GM12878 (cell line): ENCODE measurements at regions not wholly inside any gene's neighbourhood (a gene's known extent, or its start where the extent isn't known, plus 50 kb on each side); places are given as distances from the start of the nearest gene placed in this dataset.

ENCODE experiments used
- ATAC-seq: fragments of 200-7000 bp; cut with Tn5 transposase; 3 replicates; pipeline ENCODE4 v1.9.1; 2020; ENCODE audit warnings: mild to moderate bottlenecking, moderate library complexity
- BruUV-seq: library from RNA; stranded (reverse); fragments of 400-500 nt; replicated peaks from 2 replicates; lab custom pipeline; 2021; lab: Mats Ljungman, UMichigan
- CTCF ChIA-PET: fragments of 300-600 bp; sonication (Branson Sonifier 250); formaldehyde crosslinking; extraction: SDS; loops from one replicate; lab custom pipeline; 2021; ENCODE audit warnings: inconsistent platforms; lab: Yijun Ruan, JAX
- POLR2A ChIA-PET: fragments of 350-600 bp; formaldehyde crosslinking; extraction: SDS; loops from one replicate; lab custom pipeline; 2021; ENCODE audit warnings: inconsistent platforms; lab: Charles Lee
- RAD21 ChIA-PET: fragments of 300-600 bp; sonication (Branson Sonifier 250); formaldehyde crosslinking; loops from one replicate; lab custom pipeline; 2023; ENCODE audit warnings: antibody characterized with exemption; ENCODE audit not compliant: unreplicated experiment; lab: Charles Lee
- SMC1A ChIA-PET: fragments of 300-600 bp; sonication (Branson Sonifier 250); formaldehyde crosslinking; loops from one replicate; lab custom pipeline; 2023; ENCODE audit not compliant: unreplicated experiment, uncharacterized antibody; lab: Charles Lee
- DNase-seq: peaks from one replicate; pipeline ENCODE4 v3.0.0-alpha.2; 2011; ENCODE audit warnings: low read depth, low spot score
- FAIRE-seq: peaks from 3 replicates; lab custom pipeline; 2011; peaks lifted over from hg19 to GRCh38; lab: Jason Lieb, UNC
- H2AFZ ChIP-seq: 2 replicates; pipeline ENCODE4 v1.6.0; 2011; ENCODE audit warnings: low read depth, low read length, control low read depth; ENCODE audit not compliant: control insufficient read depth
- H3K27ac ChIP-seq: 2 replicates; pipeline ENCODE4 v1.5.1; 2011; ENCODE audit warnings: control low read depth; ENCODE audit not compliant: control insufficient read depth, insufficient read depth
- H3K27me3 ChIP-seq, 2 experiments: replicated peaks in 1 of 2; 2 replicates each; pipeline versions ENCODE4 v1.6.0 to v1.6.1; 2011; ENCODE audit warnings: low read length in 1 of 2; ENCODE audit not compliant: control insufficient read depth in 2 of 2, insufficient read depth in 2 of 2
- H3K36me3 ChIP-seq, 2 experiments: 2 replicates each; pipeline ENCODE4 v1.5.1; 2011; ENCODE audit warnings: low read length in 1 of 2; ENCODE audit not compliant: control insufficient read depth in 2 of 2, insufficient read depth in 2 of 2
- H3K4me1 ChIP-seq: 2 replicates; pipeline ENCODE4 v1.6.1; 2011; ENCODE audit warnings: mild to moderate bottlenecking, low read length, moderate library complexity, mixed read lengths; ENCODE audit not compliant: control insufficient read depth, insufficient read depth
- H3K4me2 ChIP-seq: 2 replicates; pipeline ENCODE4 v1.6.0; 2011; ENCODE audit warnings: control low read depth; ENCODE audit not compliant: control insufficient read depth, insufficient read depth
- H3K4me3 ChIP-seq: fragments of 200-600 bp; sonication (generic); 2 replicates; pipeline ENCODE4 v1.5.1; 2016
- H3K79me2 ChIP-seq: 2 replicates; pipeline ENCODE4 v1.6.0; 2011; ENCODE audit warnings: low read length; ENCODE audit not compliant: control insufficient read depth, insufficient read depth
- H3K9ac ChIP-seq: 2 replicates; pipeline ENCODE4 v1.8.0; 2011; ENCODE audit warnings: low read length, control low read depth, mixed read lengths; ENCODE audit not compliant: control insufficient read depth, insufficient read depth
- H3K9me3 ChIP-seq: replicated peaks from 3 replicates; pipeline ENCODE4 v1.5.1; 2011; ENCODE audit warnings: mild to moderate bottlenecking, low read length; ENCODE audit not compliant: control insufficient read depth, insufficient read depth
- H4K20me1 ChIP-seq: 2 replicates; pipeline ENCODE4 v1.6.0; 2011; ENCODE audit not compliant: control insufficient read depth, insufficient read depth
- ASH2L ChIP-seq: fragments of 300-600, 200-600 bp; sonication (generic); IDR thresholded peaks from 2 replicates; pipeline ENCODE4 v1.6.1; 2017; ENCODE audit warnings: low read depth, mild to moderate bottlenecking, borderline replicate concordance
- CEBPB ChIP-seq, 2 experiments: fragments of 150-350 bp in 1 of 2; IDR thresholded peaks; 2 replicates each; pipeline ENCODE4 v1.6.1; 2012 to 2014; ENCODE audit warnings: low read depth in 2 of 2, low read length in 2 of 2, borderline replicate concordance in 1 of 2, inconsistent platforms in 1 of 2
- EGR1 ChIP-seq, 2 experiments: IDR thresholded peaks; 1 replicate in 1 of 2; 2 replicates in 1 of 2; pipeline ENCODE4 v1.6.1; 2011 to 2012; ENCODE audit warnings: low read depth in 2 of 2, low read length in 2 of 2, borderline replicate concordance in 1 of 2, mild to moderate bottlenecking in 1 of 2, moderate library complexity in 1 of 2
- ESRRA ChIP-seq: IDR thresholded peaks from 2 replicates; pipeline ENCODE4 v1.6.1; 2012; ENCODE audit warnings: mild to moderate bottlenecking, low read length, improper control_type of control experiment
- NFIC ChIP-seq: IDR thresholded peaks from 2 replicates; pipeline ENCODE4 v1.6.1; 2012; ENCODE audit warnings: low read depth, mild to moderate bottlenecking, inconsistent platforms, low read length, moderate library complexity
- NFYB ChIP-seq: IDR thresholded peaks from 2 replicates; pipeline ENCODE4 v1.6.1; 2011; ENCODE audit warnings: low read depth, mild to moderate bottlenecking, low read length, improper control_type of control experiment, moderate library complexity; ENCODE audit not compliant: insufficient read depth
- NR2C1 ChIP-seq: fragments of 450-650 bp; IDR thresholded peaks from 2 replicates; pipeline ENCODE4 v1.6.1; 2017; ENCODE audit warnings: antibody characterized with exemption, mild to moderate bottlenecking, moderate library complexity
- RB1 ChIP-seq: fragments of 450-650 bp; formaldehyde crosslinking; IDR thresholded peaks from 2 replicates; pipeline ENCODE4 v1.6.1; 2017; ENCODE audit warnings: mild to moderate bottlenecking, borderline replicate concordance
- SIX5 ChIP-seq: IDR thresholded peaks from 2 replicates; pipeline ENCODE4 v1.6.1; 2011; ENCODE audit warnings: mild to moderate bottlenecking, low read depth, low read length, moderate library complexity; ENCODE audit not compliant: severe bottlenecking
- SMAD1 ChIP-seq: fragments of 450-650 bp; IDR thresholded peaks from 2 replicates; pipeline ENCODE4 v1.6.1; 2018; ENCODE audit warnings: mild to moderate bottlenecking, low read depth; ENCODE audit not compliant: partially characterized antibody
- ZBED1 ChIP-seq: IDR thresholded peaks from 2 replicates; pipeline ENCODE4 v1.6.1; 2016; ENCODE audit warnings: borderline replicate concordance
- ZNF592 ChIP-seq: fragments of 450-650 bp; IDR thresholded peaks from 2 replicates; pipeline ENCODE4 v1.6.1; 2017; ENCODE audit warnings: mild to moderate bottlenecking, moderate library complexity
- ZNF687 ChIP-seq: fragments of 450-650 bp; IDR thresholded peaks from 2 replicates; pipeline ENCODE4 v1.6.1; 2017; ENCODE audit warnings: mild to moderate bottlenecking, moderate library complexity
- WGBS: methylation state at CpG from one replicate; pipeline ENCODE4 v1.1.6; 2016; ENCODE audit warnings: low lambda C conversion rate; ENCODE audit not compliant: insufficient replicate concordance, insufficient coverage; ENCODE audit errors: missing lambda C conversion rate; 5-methylcytosine and 5-hydroxymethylcytosine counted together
- in situ Hi-C: fragments of 300-500 bp; cut with MboI; formaldehyde crosslinking; loops from 9 replicates; pipeline ENCODE4 v1.14.3; 2018; ENCODE audit warnings: mixed read lengths
- intact Hi-C: fragments of 100-400 bp; cut with micrococcal nuclease; formaldehyde crosslinking; loops from one replicate; pipeline ENCODE4 v1.14.2; 2022; ENCODE audit not compliant: unreplicated experiment
- TF ChIP-seq, protein P1 (sequence below): fragments of 450-650 bp; IDR thresholded peaks from 2 replicates; pipeline ENCODE4 v1.6.1; 2017; ENCODE audit warnings: mild to moderate bottlenecking

- TF ChIP-seq, protein P1, sequence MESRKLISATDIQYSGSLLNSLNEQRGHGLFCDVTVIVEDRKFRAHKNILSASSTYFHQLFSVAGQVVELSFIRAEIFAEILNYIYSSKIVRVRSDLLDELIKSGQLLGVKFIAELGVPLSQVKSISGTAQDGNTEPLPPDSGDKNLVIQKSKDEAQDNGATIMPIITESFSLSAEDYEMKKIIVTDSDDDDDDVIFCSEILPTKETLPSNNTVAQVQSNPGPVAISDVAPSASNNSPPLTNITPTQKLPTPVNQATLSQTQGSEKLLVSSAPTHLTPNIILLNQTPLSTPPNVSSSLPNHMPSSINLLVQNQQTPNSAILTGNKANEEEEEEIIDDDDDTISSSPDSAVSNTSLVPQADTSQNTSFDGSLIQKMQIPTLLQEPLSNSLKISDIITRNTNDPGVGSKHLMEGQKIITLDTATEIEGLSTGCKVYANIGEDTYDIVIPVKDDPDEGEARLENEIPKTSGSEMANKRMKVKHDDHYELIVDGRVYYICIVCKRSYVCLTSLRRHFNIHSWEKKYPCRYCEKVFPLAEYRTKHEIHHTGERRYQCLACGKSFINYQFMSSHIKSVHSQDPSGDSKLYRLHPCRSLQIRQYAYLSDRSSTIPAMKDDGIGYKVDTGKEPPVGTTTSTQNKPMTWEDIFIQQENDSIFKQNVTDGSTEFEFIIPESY = no peak
- no peak for TF ChIP-seq NFYB
- TF ChIP-seq NFIC = no peak
- TF ChIP-seq ASH2L = no peak
- TF ChIP-seq ZBED1 = no peak
- no peak for TF ChIP-seq ESRRA
- no peak for TF ChIP-seq ZNF687
Measured at GRCh38 chr18:78849458-78849857, 130.2 kb upstream of the SALL3 start (continued).

- Histone ChIP-seq H3K36me3 (no peaks in the 10 kb centered on the region), H3K27ac (no peak overlapping the region), H3K9ac (no peak overlapping the region), H4K20me1 (no peaks in the 10 kb centered on the region), H3K4me3 (no peak overlapping the region), H3K9me3 (no peaks in the 10 kb centered on the region; the same call in 2 of the 3 replicates), H3K27me3 (no peaks in the 10 kb centered on the region), H3K4me1 (no peaks in the 10 kb centered on the region), H2AFZ (no peak overlapping the region), H3K79me2 (no peaks in the 10 kb centered on the region), H3K4me2 (no peak overlapping the region)
- DNase-seq (no peak), FAIRE-seq (no peak), ATAC-seq (no peak)
- POLR2A ChIA-PET = no interaction called here
- intact Hi-C loops = no loop called here
- BruUV-seq = no TSS peak
- in situ Hi-C loops = no loop called here
- CTCF ChIA-PET = no interaction called here
- RAD21 ChIA-PET = no interaction called here
- 19% methylated on average over 3 of the region's 3 CpGs for WGBS
- SMC1A ChIA-PET = no interaction called here
- TF ChIP-seq RB1 = no peak
- TF ChIP-seq SIX5 = no peak
- no peak for TF ChIP-seq NR2C1
- TF ChIP-seq SMAD1 = no peak
- no peak for TF ChIP-seq CEBPB (IDR thresholded peaks at IDR 0.05; ENCODE audit: borderline replicate concordance in 1 of 2, low read depth in 2 of 2, low read length in 2 of 2)
- TF ChIP-seq EGR1 (IDR thresholded peaks at IDR 0.05; ENCODE audit: borderline replicate concordance in 1 of 2, low read depth in 2 of 2, low read length in 2 of 2) = no peak
- no peak for TF ChIP-seq ZNF592
Measured at GRCh38 chr18:78853341-78853740, 126.3 kb upstream of the SALL3 start.
